ENCODE measurements at regions not wholly inside any gene's neighbourhood (a gene's known extent, or its start where the extent isn't known, plus 50 kb on each side); places are given as distances from the start of the nearest gene placed in this dataset.

DNA sequence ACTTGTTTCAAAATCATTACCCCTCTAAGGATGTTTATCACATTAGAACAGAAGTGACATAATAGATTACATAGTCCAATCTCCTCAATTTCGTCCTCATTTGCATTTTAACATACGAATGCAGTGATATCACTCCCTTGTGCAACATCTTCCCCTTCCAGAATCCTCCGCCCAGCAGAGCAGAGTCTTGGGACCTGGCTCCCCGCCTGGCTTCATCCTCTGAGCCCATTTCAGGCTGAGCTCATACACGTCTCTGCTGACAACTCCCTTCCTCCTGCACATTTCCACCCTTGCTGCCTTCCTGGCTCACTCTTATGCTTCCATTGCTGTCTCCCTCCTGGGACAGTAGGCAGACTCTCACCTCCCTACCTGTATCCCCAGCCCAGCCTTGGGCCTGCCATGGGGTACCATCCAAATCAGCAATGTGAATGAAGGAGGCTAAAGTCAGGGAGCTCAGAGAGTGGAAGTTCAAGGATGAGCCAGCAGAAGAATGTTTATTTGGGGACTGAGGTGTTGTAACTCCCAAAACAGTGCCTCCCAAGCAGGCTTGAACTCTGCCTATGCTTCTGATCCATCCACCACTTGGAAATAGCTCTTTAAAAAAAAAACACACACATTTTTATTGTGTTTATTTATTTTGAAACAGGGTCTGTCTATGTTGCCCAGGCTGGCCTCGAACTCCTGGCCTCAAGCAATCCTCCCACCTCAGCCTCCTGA lies 165.2 kb downstream of the TMEM200C start:
- no peak for TF ChIP-seq CTCF (IDR thresholded peaks at IDR 0.05; ENCODE audit: control insufficient read depth, insufficient read depth, low read depth, low read length, missing control alignments)
- no peak overlapping the region for H3K4me3 ChIP-seq (ENCODE audit: control insufficient read depth, low read depth, low read length)
- DNase-seq (ENCODE audit: low read depth), result no peak

- no peak overlapping the region for H3K4me3 ChIP-seq (ENCODE audit: control insufficient read depth, low read depth, low read length)
- DNase-seq (ENCODE audit: low read depth), result no peak
- TF ChIP-seq CTCF (IDR thresholded peaks at IDR 0.05; ENCODE audit: control insufficient read depth, insufficient read depth, low read depth, low read length, missing control alignments), result no peak
Observed at GRCh38 chr18:5728531-5728930, 166.8 kb downstream of the TMEM200C start.

GRCh38 chr18:5726011-5726410 lies 169.3 kb downstream of the TMEM200C start:
- DNase-seq (ENCODE audit: low read depth), result no peak
- no peak for TF ChIP-seq CTCF (IDR thresholded peaks at IDR 0.05; ENCODE audit: control insufficient read depth, insufficient read depth, low read depth, low read length, missing control alignments)
- no peak overlapping the region for H3K4me3 ChIP-seq (ENCODE audit: control insufficient read depth, low read depth, low read length)

- DNase-seq (ENCODE audit: low read depth), result no peak
- no peak overlapping the region for H3K4me3 ChIP-seq (ENCODE audit: control insufficient read depth, low read depth, low read length)
- no peak for TF ChIP-seq CTCF (IDR thresholded peaks at IDR 0.05; ENCODE audit: control insufficient read depth, insufficient read depth, low read depth, low read length, missing control alignments)
Observed at GRCh38 chr18:5721924-5722323, 173.4 kb downstream of the TMEM200C start.

DNA sequence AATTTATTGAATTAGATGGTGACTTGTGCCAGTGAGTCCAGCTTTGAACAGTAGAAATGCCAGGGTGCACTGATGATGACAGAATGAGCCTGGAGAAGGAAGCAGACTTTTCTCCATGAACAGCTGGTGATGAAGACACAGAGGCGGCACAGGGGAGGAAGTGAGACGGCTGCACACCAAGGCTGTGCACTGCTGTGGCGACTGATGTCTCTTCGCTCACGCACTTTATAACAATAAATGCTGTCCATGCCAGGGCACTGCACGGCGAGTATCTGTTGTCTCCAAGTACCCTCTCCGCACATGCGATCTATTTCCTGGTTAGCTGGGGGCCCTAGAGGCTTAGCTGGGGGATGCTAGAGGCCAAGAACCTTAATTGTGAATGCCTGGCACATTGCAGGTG lies 175.2 kb downstream of the TMEM200C start:
- H3K4me3 ChIP-seq (ENCODE audit: control insufficient read depth, low read depth, low read length), result no peak overlapping the region
- DNase-seq (ENCODE audit: low read depth), result no peak
- TF ChIP-seq CTCF (IDR thresholded peaks at IDR 0.05; ENCODE audit: control insufficient read depth, insufficient read depth, low read depth, low read length, missing control alignments), result no peak

GRCh38 chr18:5717256-5717655 lies 173.5 kb upstream of the EPB41L3 start:
- TF ChIP-seq CTCF (IDR thresholded peaks at IDR 0.05; ENCODE audit: control insufficient read depth, insufficient read depth, low read depth, low read length, missing control alignments), result no peak
- no peak for DNase-seq (ENCODE audit: low read depth)
- no peak overlapping the region for H3K4me3 ChIP-seq (ENCODE audit: control insufficient read depth, low read depth, low read length)
